HG02798 (cell line): ENCODE measurements at regions not wholly inside any gene's neighbourhood (a gene's known extent, or its start where the extent isn't known, plus 50 kb on each side); places are given as distances from the start of the nearest gene placed in this dataset.
"Not testable (repeated sequence)": the region's sequence is repeated elsewhere in the genome, so short reads cannot be mapped to it uniquely, and the experiment has no call there.

Source experiments
- ATAC-seq: cut with Tn5 transposase; IDR thresholded peaks from one replicate; pipeline ENCODE4 v1.9.1; 2021; ENCODE audit warnings: mild to moderate bottlenecking; ENCODE audit not compliant: unreplicated experiment, poor library complexity

DNA sequence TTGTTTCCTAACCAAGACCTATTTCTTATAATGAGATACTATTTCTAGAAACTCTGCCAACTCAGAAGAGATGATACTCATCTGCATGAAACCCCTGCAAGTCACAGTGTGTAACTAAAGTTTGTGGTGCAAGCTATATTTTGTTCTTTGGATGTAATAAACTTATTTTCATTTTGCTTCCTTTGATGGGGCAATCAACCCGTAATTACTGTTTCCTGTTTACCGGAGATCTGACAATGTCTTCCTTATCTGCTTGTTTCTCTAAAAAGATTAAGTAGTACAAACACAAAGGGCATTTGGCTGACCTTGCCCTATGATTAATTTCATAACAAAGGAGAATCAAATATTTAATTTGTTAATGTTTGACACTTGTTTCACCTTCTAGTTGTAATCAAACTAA lies 846.6 kb upstream of the ANO3 start:
- no peak for ATAC-seq

DNA sequence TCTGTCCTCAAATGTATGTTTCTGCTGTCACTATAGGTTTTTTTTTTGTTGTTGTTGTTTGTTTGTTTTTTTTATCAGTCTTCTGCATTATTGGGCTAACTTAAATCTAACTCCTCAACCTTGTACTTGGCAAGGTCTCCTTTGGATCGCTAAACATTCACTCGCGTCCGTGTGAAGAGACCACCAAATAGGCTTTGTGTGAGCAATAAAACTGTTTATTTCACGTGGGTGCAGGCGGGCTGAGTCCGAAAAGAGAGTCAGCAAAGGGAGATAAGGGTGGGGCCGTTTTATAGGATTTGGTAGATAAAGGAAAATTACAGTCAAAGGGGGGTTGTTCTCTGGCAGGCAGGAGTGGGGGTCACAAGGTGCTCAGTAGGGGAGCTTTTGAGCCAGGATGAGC lies 845.6 kb upstream of the ANO3 start:
- not testable (repeated sequence) for ATAC-seq

DNA sequence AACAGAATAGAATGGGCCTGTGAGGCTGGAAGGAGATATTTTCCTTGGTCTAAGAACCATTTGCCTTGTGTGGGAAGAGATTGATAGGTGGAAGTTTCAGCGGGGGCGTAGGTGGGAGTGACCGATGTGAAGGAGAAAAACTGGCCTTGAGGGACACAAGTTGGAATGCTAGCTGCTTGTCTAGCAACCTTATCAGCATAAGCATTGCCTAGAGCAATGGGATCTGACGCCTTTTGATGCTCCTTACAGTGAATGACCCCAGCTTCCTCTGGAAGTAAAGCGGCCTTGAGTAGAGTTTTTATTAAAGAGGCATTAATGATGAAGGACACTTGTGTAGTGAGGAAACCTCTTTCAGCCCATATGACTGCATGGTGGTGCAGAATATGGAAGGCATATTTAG lies 843.8 kb upstream of the ANO3 start:
- ATAC-seq: not testable (repeated sequence)

- ATAC-seq: not testable (repeated sequence)
These were observed 830.5 kb upstream of the ANO3 start for GRCh38 chr11:25501426-25501825.

DNA sequence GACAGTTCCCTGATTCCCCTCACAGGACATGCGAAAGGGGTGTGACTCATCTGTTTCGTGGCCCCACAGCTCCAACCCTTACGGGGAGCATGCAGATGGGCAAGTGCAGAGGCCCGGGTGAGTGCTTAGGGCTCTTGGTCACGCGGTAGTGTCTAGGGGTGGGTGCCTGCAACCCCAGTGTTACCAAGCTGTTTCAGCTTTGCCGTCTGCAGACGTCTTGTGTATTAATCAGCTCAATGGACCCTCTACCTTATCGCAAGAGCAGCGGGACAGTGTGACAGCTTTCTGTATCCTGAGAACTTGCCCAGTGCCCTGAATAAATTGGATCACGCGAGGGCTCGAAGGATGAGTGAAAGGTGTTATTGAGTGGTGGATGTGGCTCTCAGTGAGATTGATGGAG lies 816.4 kb upstream of the ANO3 start:
- no peak for ATAC-seq

GRCh38 chr11:25520459-25520858 lies 811.5 kb upstream of the ANO3 start:
- no peak for ATAC-seq

GRCh38 chr11:25527841-25528240 lies 804.1 kb upstream of the ANO3 start:
- ATAC-seq: no peak

- no peak for ATAC-seq
These were observed 802.4 kb upstream of the ANO3 start for GRCh38 chr11:25529572-25529971.

DNA sequence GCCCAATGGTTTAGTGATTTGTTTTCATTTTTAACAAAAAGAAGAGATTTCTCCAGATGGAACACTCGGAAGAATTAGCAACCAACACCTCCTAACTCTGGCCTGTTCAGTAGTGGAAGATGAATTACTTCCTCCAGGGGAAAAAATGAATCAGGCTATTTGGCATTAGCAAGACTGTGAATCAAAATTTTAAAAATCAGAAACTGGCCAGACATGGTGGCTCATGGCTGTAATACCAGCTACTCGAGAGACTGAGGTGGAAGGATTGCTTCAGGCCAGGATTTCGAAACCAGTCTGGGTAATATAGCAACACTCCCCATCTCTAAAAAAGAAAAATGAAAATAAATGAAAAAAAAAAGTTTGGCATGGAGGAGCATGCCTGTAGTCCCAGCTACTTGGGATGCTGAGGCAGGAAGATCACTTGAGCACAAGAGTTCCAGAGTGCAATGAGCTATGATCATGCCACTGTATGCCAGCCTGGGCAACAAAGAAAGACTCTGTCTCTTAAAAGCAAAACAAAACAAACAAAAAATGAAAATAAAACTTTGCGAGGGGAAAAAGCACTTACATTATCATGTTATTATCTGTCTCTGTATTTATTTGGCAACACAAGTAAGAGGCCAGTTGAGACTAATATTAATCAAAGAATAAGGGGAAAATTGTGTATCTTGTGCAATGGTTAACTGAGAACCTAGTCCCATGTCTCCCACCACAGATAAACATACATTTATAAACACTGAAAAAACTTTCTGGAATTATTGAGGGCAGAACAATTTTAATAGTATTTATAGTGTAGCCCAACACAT lies 796.3 kb upstream of the ANO3 start:
- no peak for ATAC-seq

DNA sequence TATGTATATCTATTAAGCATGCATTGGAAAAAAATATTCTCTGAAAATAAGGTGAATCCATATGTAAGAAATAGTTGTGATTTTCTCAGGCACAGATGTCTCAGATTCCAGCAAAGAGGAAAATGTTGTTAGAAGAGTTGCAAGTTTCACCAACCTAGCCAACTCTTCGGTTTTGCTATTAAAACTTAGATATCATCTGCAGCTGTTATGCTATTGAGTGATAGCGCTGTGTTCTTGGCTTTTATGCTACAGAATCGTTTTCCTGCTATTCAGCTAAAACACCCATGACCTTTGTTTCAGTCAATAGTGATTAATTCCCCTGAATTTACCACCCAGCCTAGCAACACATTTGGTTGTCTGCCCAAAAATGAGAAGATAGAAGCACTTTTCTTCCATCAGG lies 795.6 kb upstream of the ANO3 start:
- ATAC-seq: no peak

DNA sequence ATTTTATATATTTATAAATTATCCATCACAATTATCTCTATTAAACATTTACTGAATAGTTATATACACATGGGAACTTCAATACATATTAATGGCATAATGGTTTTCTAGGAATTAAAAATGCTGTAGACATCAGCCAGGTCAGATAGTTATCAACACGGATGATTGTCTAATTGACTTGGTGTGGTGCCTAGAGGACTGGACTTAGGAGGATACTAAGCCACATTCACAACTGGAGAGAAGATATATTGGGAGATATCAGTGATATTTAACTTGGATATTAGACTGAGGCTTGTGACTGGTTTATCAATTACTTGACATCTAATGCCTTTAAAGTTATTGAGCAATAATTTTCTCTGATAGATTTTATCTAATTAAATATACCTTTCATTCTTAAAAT lies 794.5 kb upstream of the ANO3 start:
- ATAC-seq: no peak

DNA sequence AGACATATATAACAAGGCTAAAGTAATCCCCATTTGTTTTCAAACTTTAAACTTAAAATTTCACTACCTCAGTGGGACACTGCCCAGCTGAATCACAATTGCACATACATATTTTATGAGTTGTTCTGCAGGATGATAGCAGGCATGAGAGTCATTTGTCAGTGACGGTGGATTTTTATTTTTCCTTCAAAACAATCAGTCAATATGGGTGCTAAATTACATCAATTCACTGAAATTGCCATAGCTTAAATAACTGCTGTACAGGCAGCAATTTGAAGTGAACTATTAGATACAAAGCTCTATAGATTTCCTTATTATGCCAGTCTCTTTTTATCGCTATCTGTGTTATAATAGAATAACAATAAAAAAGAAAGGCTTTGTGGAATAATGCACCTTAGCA lies 784.6 kb upstream of the ANO3 start:
- ATAC-seq: no peak

GRCh38 chr11:25562417-25562816 lies 769.5 kb upstream of the ANO3 start:
- ATAC-seq: no peak

- no peak for ATAC-seq
These were observed 766.1 kb upstream of the ANO3 start for GRCh38 chr11:25565846-25566245.

GRCh38 chr11:25566298-25567200 lies 765.4 kb upstream of the ANO3 start:
- ATAC-seq: no peak

DNA sequence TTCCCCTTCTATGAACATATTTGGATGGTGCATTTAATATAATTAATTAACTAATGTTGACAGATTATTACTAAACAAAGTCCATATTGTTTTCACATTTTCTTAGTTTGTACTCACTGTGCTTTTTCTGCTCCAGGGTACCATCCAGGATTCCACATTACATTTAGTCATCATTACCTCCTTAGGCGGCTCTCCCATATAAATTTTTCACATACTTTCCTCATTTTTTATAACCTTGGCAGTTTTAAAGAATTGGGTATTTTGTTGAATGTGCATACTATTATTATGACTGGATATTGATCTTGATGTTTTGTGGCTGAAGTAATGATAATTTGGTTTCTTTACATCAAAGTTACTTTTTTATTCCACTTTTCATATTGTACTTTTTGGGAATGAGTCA lies 755.6 kb upstream of the ANO3 start:
- no peak for ATAC-seq

GRCh38 chr11:25579554-25579953 lies 752.4 kb upstream of the ANO3 start:
- ATAC-seq: not testable (repeated sequence)

DNA sequence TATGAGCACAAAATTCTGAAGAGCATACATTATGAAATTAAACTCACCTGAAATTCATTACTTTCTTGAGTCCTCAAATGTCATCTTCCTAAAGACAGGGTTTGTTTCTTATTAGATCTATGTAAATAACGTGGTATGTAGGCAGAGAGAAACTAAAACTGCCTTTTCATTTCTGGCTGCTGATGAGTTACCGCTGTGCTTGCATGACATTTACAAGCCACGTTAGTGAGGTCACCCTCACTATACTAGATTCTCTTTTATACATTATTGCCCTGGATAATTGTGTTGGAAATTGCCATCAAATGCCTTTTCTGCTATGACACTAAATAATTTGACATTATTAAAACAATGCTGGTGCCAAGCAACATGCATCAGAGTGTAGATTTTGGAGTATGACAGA lies 748.3 kb upstream of the ANO3 start:
- ATAC-seq: no peak

DNA sequence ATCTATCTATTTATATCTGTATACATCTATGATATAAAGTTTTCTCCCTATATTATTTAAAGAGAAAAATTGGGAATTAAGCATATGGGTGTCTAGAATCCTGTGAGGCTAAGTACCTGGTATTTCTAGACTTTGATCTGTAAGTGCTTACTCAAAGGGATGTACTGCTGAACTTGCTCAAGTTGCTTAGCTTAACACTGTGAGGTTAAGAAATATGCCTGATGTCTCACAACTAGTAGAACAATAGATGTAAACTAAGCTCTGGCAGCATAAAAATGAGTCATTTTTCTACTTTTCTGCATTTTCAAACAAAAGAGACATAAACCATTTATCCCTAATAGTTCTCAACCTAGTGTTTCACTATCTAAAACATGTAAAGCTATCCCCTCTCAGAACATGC lies 744.4 kb upstream of the ANO3 start:
- no peak for ATAC-seq

- ATAC-seq: no peak
These were observed 738.7 kb upstream of the ANO3 start for GRCh38 chr11:25593221-25593620.

GRCh38 chr11:25596701-25597100 lies 735.2 kb upstream of the ANO3 start:
- ATAC-seq: no peak

GRCh38 chr11:25597696-25598095 lies 734.2 kb upstream of the ANO3 start:
- ATAC-seq: no peak
